GM12874 (cell line): ENCODE measurements at regions not wholly inside any gene's neighbourhood (a gene's known extent, or its start where the extent isn't known, plus 50 kb on each side); places are given as distances from the start of the nearest gene placed in this dataset.

Source experiments
- TF ChIP-seq, protein P1 (sequence below): IDR thresholded peaks from 2 replicates; pipeline ENCODE4 v1.5.1; 2011; ENCODE audit warnings: low read depth, mild to moderate bottlenecking, control low read depth, low read length, moderate library complexity; ENCODE audit not compliant: insufficient read depth

DNA sequence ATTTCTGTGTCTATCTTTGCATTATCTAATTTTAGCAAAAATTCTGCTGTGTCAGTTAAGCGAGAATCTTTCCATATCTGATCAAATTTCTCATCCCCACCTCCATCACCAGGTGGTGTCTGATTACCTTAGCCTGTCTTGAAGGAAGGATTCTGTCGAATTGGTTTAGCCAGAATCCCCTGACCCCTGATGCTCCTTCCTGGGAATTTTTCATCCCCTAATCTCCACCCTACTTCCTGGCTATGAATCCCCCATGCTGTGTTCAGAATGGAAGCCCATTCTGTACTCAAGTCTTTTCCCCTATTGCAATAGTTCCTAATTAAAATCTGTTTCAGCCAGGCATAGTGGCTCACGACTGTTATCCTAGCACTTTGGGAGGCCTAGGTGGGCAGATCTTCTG is 216.1 kb downstream of the SKIDA1 start:
- TF ChIP-seq, protein P1, sequence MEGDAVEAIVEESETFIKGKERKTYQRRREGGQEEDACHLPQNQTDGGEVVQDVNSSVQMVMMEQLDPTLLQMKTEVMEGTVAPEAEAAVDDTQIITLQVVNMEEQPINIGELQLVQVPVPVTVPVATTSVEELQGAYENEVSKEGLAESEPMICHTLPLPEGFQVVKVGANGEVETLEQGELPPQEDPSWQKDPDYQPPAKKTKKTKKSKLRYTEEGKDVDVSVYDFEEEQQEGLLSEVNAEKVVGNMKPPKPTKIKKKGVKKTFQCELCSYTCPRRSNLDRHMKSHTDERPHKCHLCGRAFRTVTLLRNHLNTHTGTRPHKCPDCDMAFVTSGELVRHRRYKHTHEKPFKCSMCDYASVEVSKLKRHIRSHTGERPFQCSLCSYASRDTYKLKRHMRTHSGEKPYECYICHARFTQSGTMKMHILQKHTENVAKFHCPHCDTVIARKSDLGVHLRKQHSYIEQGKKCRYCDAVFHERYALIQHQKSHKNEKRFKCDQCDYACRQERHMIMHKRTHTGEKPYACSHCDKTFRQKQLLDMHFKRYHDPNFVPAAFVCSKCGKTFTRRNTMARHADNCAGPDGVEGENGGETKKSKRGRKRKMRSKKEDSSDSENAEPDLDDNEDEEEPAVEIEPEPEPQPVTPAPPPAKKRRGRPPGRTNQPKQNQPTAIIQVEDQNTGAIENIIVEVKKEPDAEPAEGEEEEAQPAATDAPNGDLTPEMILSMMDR, result no peak

DNA sequence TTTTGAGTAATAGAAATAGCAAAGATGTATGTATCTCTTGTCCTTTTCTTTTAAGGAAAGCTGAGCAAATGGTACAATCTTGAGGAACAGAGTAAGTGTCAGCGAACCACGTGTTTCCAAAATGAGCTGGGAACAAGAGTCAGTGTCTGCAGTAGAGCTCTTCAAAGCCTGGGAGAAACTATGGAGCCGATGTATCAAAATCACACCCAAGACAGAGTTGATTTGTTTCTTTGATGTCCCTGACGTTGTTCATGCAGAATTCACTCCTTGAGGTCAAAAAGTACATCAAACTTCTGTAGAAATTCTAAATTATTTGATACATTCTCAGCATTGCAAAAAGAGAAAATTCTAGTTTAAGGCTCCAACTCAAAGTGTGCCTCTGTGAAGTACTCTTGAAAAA is 216.5 kb downstream of the SKIDA1 start:
- TF ChIP-seq, protein P1, result no peak

DNA sequence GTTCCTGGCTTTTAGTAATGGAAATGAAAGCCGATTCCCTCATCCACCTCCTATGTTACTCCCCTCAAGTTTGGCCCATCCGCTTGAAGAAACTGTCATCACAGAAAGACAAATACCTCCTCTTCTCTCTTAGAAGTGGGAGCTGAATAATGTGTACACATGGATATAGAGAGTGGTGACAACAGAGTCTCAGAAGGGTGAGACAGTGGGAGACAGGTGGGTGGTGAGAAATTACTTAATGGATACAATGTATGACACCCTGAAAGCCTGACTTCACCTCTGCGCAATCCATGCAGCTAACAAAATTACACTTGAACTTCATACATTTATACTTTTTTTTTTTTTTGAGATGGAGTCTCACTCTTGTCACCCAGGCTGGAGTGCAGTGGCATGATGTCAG is 217.5 kb downstream of the SKIDA1 start:
- TF ChIP-seq, protein P1, result no peak

DNA sequence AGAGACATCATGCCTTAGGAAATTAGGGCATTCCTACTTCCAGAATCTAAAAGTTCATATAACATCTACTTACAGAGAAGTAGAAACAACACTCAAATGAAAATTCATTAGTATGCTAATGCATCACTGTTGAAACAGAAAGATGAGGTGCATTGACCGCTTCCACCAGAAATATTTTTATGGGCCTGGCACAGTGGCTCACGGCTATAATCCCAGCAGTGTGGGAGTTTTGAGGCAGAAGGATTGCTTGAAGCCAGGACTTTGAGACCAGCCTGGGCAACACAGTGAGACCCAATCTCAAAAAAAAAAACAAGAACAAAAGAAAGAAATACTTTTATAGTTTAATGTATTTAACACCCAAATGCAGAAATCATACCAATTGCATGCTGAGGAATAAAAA is 220.9 kb downstream of the SKIDA1 start:
- TF ChIP-seq, protein P1, result no peak

DNA sequence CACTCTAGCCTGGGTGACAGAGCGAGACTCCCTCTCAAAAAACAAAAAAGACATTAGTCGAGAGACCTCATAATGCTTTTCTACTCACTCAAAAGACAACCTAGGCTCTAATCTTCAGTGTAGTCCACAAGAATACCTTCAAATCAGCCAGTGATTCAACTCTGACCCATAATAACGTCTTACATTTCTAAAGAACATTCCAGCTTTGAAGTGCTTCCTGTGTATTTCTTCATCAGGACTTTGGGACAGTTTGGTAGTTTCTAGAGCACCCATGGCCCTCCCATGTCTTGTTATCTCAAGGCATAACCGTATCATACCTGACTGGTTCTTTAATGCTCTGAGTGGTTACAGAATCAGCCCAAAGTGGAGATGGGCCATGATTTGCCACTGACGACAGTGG is 221.3 kb downstream of the SKIDA1 start:
- TF ChIP-seq, protein P1, result no peak

DNA sequence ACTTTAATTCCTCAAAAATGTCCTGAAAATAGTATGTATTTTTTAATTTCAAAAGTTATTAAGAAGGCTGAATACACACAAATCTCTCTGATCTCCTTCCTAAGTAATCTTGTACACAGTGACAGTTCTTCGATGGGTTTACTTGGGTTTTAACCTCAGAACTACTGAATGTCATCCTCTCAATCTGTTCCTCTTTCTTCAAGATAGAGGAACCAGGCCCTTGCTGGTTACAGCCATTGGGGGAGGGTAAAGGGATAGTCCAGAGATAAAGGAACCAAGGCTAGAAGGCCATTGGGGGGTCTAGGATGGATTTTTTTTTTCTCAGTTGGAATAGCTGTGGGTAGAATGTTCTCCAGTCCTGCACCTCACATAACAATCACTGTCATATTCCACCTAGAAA is 224.9 kb downstream of the SKIDA1 start:
- TF ChIP-seq, protein P1, result no peak

DNA sequence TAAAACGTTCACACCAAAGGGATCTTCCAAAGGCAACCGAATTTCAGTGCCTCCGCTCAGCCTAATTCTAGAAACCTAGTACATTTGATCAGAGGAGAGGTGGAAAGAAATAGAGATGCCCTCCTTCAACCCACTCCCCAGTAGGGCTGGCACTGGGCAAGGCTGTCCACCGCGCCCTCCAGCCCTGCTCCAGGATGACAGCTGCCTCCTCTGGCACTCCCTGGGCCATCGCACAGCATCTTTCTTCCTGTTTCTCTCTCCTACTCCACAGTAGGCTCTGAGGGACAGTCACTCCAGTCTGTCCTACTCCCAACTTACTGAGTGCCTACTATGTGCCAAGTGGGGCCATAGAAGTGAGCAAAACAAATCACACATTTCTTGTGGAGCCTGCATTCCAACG is 226.2 kb downstream of the SKIDA1 start:
- TF ChIP-seq, protein P1, result no peak

DNA sequence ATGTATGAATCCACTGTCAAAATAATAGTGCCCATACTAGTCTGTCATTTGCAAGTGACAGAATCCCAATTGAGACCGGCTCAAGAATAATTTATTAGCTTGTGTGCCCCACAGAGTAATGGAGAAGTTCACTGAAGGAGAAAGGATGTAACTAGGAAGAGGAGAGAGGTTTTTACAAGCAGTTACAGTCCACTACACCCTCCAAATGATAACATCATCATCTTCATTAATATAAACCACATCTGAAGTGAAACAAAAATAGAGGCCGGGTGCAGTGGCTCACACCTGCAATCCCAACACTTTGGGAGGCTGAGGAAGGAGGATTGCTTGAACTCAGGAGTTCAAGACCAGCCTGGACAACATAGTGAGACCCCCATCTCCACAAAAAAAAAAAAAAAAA is 226.8 kb downstream of the SKIDA1 start:
- TF ChIP-seq, protein P1, result no peak
